ENCODE measurements at regions not wholly inside any gene's neighbourhood (a gene's known extent, or its start where the extent isn't known, plus 50 kb on each side); places are given as distances from the start of the nearest gene placed in this dataset.

- TF ChIP-seq CTCF (IDR thresholded peaks at IDR 0.05) (no peak), POLR2A (IDR thresholded peaks at IDR 0.05) (no peak)
These were observed 183.1 kb downstream of the FAT4 start for GRCh38 chr4:125497861-125498260.
